Fibroblast of villous mesenchyme (primary cell): ENCODE measurements at regions not wholly inside any gene's neighbourhood (a gene's known extent, or its start where the extent isn't known, plus 50 kb on each side); places are given as distances from the start of the nearest gene placed in this dataset.

Experiments used
- DNase-seq: peaks from one replicate; pipeline ENCODE4 v3.0.0-alpha.2; 2010; ENCODE audit warnings: low read depth
- H3K4me3 ChIP-seq: 2 replicates; pipeline ENCODE4 v1.5.1; 2011; ENCODE audit warnings: low read depth, mild to moderate bottlenecking, low read length
- TF ChIP-seq, protein P1 (sequence below): IDR thresholded peaks from 2 replicates; pipeline ENCODE4 v1.5.1; 2012; ENCODE audit warnings: low read depth, mild to moderate bottlenecking, low read length; ENCODE audit not compliant: insufficient read depth

- H3K4me3 ChIP-seq, result no peak overlapping the region
- DNase-seq, result no peak
- TF ChIP-seq, protein P1, sequence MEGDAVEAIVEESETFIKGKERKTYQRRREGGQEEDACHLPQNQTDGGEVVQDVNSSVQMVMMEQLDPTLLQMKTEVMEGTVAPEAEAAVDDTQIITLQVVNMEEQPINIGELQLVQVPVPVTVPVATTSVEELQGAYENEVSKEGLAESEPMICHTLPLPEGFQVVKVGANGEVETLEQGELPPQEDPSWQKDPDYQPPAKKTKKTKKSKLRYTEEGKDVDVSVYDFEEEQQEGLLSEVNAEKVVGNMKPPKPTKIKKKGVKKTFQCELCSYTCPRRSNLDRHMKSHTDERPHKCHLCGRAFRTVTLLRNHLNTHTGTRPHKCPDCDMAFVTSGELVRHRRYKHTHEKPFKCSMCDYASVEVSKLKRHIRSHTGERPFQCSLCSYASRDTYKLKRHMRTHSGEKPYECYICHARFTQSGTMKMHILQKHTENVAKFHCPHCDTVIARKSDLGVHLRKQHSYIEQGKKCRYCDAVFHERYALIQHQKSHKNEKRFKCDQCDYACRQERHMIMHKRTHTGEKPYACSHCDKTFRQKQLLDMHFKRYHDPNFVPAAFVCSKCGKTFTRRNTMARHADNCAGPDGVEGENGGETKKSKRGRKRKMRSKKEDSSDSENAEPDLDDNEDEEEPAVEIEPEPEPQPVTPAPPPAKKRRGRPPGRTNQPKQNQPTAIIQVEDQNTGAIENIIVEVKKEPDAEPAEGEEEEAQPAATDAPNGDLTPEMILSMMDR, result no peak
Observed at GRCh38 chr12:124706363-124706762, 139.0 kb upstream of the NCOR2 start.

DNA sequence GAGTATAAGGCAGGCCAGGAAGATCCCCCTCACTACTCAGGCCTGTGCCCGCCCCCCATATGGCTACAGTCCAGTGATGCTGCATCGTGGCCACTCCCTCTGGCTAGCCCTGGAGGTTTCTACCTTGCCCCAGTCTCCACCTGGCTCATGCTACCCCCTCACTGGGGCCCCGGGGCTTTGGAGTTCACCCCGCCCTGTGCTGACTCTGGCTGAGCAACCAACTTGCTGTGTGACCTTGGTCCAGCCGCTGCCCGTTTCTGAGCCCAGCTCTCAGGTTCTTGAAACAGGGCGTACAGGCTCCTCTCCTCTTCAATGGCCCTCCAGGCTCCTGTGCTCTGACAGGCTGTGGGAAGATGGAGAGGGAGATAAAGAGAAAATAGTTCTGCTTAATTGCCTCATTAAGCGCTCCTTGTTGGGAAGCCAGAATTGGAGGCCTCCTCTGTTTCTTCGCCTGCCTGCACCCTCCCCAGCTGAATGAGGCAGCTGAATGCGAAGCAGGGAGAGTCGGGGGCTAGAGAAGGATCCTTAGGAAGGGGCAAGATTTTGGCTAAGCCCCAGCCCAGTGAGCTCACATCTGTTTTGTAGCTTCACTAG, 138.2 kb upstream of the NCOR2 start:
- DNase-seq, result peak; percentile 28

DNA sequence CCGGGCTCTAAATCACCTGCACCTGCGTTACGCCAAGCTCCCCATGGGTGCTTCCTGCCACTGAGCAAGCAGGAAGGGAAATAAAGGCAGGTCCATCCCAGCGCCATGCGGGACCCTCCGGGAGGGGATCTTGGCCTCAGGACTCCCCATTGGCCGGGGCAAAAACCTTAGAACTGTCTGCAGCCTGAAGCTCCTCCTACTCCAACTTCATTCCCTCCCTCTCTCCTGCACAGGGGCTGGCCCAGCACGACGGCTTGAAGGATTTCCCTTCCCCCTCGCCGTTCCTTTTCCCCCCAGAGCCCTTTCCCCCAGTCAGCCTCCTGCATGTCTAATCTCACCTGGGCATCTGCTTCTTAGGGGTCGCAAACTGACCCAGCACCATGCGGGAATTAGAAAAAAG, 137.2 kb upstream of the NCOR2 start:
- H3K4me3 ChIP-seq, result no peak overlapping the region
- no peak for DNase-seq
- TF ChIP-seq, protein P1, result no peak

More for the DNA sequence above, 138.2 kb upstream of the NCOR2 start:
- TF ChIP-seq, protein P1, result no peak
- no peak overlapping the region for H3K4me3 ChIP-seq

DNA sequence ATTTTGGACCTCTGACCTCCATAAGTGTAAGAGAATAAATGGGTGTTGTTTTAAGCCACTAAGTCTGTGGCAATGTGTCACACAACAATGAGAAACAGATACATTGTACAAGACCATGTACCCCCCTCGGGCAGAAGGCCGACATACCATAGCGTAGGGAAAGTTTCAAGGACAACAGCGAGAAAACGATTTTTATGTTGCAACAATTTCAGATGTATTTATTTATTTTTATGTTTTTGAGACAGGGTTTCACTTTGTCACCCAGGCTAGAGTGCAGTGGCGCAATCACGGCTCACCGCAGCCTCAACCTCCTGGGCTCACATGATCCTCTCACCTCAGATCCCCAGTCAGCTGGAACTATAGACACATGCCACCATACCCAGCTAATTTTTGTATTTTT, 136.4 kb upstream of the NCOR2 start:
- TF ChIP-seq, protein P1, result no peak
- DNase-seq, result peak; percentile 40
- no peak overlapping the region for H3K4me3 ChIP-seq

- H3K4me3 ChIP-seq, result no peak overlapping the region
- TF ChIP-seq, protein P1, result no peak
- DNase-seq, result no peak
Observed at GRCh38 chr12:124702736-124703135, 135.3 kb upstream of the NCOR2 start.

DNA sequence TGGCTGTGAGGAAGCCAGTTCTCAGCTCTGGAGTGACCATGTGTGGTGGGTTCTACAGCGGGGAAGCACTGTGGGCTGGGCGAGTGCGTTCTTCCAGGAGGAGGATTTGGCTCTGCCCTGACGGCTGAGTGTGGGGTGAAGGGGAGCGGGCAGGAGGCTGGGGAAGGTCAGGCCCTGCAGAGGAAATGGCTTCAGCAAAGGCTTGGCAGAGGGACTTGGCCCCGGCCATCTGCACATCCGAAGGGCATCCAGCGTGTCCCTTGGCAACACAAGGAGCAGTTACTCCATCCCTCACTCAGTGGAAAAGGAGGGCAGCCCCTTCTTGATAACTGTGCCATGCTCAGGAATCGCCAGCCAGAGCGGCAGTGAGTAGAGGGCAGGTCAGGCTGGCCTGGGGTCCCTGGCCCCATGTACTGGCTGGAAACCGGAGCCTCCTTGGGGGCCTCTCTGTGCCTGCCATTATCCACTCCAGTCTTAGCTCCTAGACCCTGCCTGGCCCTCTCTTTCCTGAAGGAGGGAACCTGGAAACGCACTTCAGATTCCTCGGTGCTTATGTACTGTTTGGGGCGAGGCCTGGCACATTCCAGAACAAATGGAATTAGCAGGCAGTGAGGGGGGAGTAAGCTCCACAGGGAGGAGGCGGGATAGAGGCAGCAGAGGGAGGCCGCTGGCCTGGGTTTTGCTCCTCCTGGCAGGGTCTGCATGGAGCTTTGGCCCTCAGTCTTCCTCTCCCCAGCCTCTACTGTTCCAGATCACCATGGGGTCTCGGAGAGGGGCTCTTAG, 133.6 kb upstream of the NCOR2 start:
- peak; percentile 33 for DNase-seq
- TF ChIP-seq, protein P1, result no peak
- H3K4me3 ChIP-seq, result no peak overlapping the region
